Tibial nerve (tissue), 3 donors: ENCODE measurements at regions not wholly inside any gene's neighbourhood (a gene's known extent, or its start where the extent isn't known, plus 50 kb on each side); places are given as distances from the start of the nearest gene placed in this dataset.

Experiments
- CTCF ChIP-seq, 5 experiments: fragments of 200-600 bp in 3 of 5; fragments of 450-650 bp in 2 of 5; sonication (generic) in 3 of 5; IDR thresholded peaks; one replicate each; pipeline ENCODE4 v1.5.1; 2016 to 2019; ENCODE audit warnings: antibody characterized with exemption in 5 of 5, mild to moderate bottlenecking in 3 of 5, moderate library complexity in 2 of 5
- POLR2A ChIP-seq, 2 donors: fragments of 450-650 bp; IDR thresholded peaks; one replicate each; pipeline ENCODE4 v1.6.1; 2017; ENCODE audit warnings: antibody characterized with exemption in 2 of 2, mild to moderate bottlenecking in 2 of 2, moderate library complexity in 2 of 2

- TF ChIP-seq CTCF (IDR thresholded peaks at IDR 0.05) (no peak), POLR2A (IDR thresholded peaks at IDR 0.05) (no peak)
Observed at GRCh38 chr12:127038761-127039160, 1228.2 kb upstream of the TMEM132C start.
